ENCODE measurements at regions not wholly inside any gene's neighbourhood (a gene's known extent, or its start where the extent isn't known, plus 50 kb on each side); places are given as distances from the start of the nearest gene placed in this dataset.
"Not testable (repeated sequence)": the region's sequence is repeated elsewhere in the genome, so short reads cannot be mapped to it uniquely, and the experiment has no call there.

DNA sequence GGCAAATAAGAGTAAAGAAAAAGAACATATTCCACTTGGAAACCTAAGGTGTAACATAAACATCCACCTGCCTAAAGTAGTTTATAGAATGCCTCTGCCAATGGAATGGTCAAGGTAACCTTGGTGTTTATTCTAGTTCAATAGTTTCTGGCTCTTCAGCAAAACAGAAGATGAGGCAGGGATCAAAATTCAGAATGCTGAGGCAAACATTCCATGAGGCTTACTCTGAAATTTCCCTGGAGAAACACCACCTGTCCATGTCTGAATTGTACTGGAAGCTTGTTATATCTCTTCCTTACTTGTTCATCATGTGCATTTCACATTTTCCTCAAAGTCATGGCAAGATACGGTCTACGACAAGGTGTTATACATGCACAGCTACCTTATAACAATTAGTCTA is 1862.4 kb upstream of the ACO1 start:
- Histone ChIP-seq H3K4me3 (no peak overlapping the region), H3K4me1 (no peaks in the 10 kb centered on the region), H3K27me3 (no peaks in the 10 kb centered on the region), H3K9me3 (no peaks in the 10 kb centered on the region), H3K36me3 (no peaks in the 10 kb centered on the region), H3K27ac (no peak overlapping the region), H3K9ac (ENCODE audit: low read depth in 2 of 2, low read length in 2 of 2) (no peak overlapping the region)
- intact Hi-C loops (cut with DNase I) = no loop called here
- TF ChIP-seq, protein P1, sequence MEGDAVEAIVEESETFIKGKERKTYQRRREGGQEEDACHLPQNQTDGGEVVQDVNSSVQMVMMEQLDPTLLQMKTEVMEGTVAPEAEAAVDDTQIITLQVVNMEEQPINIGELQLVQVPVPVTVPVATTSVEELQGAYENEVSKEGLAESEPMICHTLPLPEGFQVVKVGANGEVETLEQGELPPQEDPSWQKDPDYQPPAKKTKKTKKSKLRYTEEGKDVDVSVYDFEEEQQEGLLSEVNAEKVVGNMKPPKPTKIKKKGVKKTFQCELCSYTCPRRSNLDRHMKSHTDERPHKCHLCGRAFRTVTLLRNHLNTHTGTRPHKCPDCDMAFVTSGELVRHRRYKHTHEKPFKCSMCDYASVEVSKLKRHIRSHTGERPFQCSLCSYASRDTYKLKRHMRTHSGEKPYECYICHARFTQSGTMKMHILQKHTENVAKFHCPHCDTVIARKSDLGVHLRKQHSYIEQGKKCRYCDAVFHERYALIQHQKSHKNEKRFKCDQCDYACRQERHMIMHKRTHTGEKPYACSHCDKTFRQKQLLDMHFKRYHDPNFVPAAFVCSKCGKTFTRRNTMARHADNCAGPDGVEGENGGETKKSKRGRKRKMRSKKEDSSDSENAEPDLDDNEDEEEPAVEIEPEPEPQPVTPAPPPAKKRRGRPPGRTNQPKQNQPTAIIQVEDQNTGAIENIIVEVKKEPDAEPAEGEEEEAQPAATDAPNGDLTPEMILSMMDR (IDR thresholded peaks at IDR 0.05) = no peak
- no peak for DNase-seq

DNA sequence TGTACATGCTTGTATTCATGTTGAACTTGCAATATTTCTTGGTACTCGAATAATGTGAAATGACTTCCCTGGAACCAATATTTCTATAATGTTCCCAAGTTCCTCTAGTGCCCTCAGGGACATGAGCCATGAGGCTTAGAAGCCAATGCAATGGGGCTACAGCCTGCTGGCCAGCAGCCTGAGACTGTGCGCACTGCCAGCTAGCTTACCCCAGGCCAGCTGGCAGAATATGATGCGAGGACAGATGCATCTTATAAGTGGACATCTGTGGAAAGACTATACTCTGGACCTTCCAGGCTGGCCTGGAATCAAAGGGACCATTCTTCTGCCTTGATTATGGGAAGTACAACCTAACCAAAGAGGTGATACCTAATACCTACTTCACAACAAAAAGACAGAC is 1862.0 kb upstream of the ACO1 start:
- TF ChIP-seq, protein P1 (IDR thresholded peaks at IDR 0.05) = no peak
- Histone ChIP-seq H3K36me3 (no peaks in the 10 kb centered on the region), H3K9me3 (no peaks in the 10 kb centered on the region), H3K27me3 (no peaks in the 10 kb centered on the region), H3K27ac (no peak overlapping the region), H3K4me1 (no peaks in the 10 kb centered on the region), H3K9ac (ENCODE audit: low read depth in 2 of 2, low read length in 2 of 2) (no peak overlapping the region), H3K4me3 (no peak overlapping the region)
- DNase-seq = no peak
- intact Hi-C loops (cut with DNase I) = no loop called here

DNA sequence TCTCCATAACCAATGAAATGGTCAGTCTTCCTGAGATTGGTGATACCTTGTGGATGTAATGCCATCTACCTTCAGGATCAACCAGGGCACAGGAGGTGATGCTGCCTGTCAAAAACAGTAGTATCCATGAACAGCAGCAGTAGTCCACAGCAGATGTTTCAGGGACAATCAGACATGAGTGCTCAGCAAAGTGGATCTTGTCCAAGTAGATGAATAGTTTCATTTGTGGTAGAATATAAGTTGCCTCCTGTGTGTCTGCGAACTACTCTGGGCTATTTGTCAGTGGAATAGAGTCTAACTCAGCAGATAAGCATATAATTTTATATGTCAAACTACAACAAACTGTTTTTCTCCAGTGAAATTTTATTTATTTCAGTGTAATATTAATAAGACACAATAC is 1860.1 kb upstream of the ACO1 start:
- Histone ChIP-seq H3K4me1 (no peaks in the 10 kb centered on the region), H3K4me3 (no peak overlapping the region), H3K9ac (ENCODE audit: low read depth in 2 of 2, low read length in 2 of 2) (no peak overlapping the region), H3K27me3 (no peaks in the 10 kb centered on the region), H3K9me3 (no peaks in the 10 kb centered on the region), H3K36me3 (no peaks in the 10 kb centered on the region), H3K27ac (no peak overlapping the region)
- DNase-seq = no peak
- intact Hi-C loops (cut with DNase I) = no loop called here
- TF ChIP-seq, protein P1 (IDR thresholded peaks at IDR 0.05) = no peak

DNA sequence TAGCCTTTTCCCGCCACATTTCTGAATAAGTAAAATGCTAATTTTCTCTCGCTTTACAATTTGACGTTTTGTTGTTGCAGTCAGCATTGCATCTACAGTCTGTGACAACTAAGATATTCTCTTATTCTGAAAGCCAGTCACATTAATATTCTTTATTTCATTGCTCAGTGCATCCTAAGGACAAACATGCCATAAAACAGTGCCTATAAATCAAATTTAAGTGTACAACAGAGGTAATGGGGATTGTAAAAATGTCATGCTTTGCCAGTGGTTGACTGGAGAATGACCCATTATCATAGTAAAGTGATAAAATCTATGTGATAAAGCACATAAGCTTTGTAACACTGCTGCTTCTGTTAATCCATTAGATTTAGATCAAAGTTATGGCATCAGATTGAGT is 1850.0 kb upstream of the ACO1 start:
- DNase-seq = no peak
- Histone ChIP-seq H3K36me3 (no peaks in the 10 kb centered on the region), H3K4me3 (no peak overlapping the region), H3K27me3 (no peaks in the 10 kb centered on the region), H3K9ac (ENCODE audit: low read depth in 2 of 2, low read length in 2 of 2) (no peak overlapping the region), H3K4me1 (no peaks in the 10 kb centered on the region), H3K9me3 (no peaks in the 10 kb centered on the region), H3K27ac (no peak overlapping the region)
- intact Hi-C loops (cut with DNase I) = no loop called here
- TF ChIP-seq, protein P1 (IDR thresholded peaks at IDR 0.05) = no peak

DNA sequence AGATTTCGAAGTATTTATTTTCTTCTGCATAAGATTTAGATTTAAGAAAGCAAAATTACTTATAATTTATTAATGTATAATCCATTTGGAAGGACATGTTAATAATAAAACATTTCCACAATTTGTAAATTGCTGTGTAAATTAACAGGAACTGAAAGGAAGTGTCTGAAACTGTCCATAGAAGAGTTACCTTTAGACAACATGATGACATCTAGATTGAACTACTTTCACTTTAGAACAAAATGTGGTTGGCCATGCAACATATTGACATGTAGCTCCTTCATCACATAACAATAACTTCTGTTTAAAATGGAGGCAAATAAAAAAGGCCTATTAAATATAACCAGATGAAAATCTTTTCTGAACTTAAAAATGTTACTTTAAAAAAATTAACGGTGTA is 1849.5 kb upstream of the ACO1 start:
- Histone ChIP-seq H3K9ac (ENCODE audit: low read depth in 2 of 2, low read length in 2 of 2) (no peak overlapping the region), H3K9me3 (no peaks in the 10 kb centered on the region), H3K27ac (no peak overlapping the region), H3K36me3 (no peaks in the 10 kb centered on the region), H3K4me3 (no peak overlapping the region), H3K27me3 (no peaks in the 10 kb centered on the region), H3K4me1 (no peaks in the 10 kb centered on the region)
- TF ChIP-seq, protein P1 (IDR thresholded peaks at IDR 0.05) = no peak
- no peak for DNase-seq
- intact Hi-C loops (cut with DNase I) = no loop called here

DNA sequence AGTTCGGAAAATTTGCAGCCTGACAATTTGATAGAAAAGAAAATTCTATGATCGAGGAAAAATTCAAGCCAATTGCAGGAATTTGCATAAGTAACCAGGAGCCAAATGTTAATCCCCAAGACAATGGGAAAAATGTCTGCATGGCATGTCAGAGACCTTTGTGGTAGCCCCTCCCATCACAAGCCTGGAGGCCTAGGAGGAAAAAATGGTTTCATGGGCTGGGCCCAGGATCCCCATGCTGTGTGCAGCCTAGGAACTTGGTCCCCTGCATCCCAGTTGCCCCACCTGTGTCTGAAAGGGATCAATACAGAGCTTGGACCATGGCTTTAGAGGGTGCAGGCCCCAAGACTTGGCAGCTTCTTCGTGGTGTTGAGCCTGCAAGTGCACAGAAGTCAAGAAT is 1847.9 kb upstream of the ACO1 start:
- H3K27me3 ChIP-seq = no peaks in the 10 kb centered on the region
- no peak overlapping the region for H3K4me3 ChIP-seq
- TF ChIP-seq, protein P1 (IDR thresholded peaks at IDR 0.05) = no peak
- H3K9me3 ChIP-seq = no peaks in the 10 kb centered on the region
- no peak for DNase-seq
- no peak overlapping the region for H3K27ac ChIP-seq
- H3K9ac ChIP-seq (ENCODE audit: low read depth in 2 of 2, low read length in 2 of 2) = no peak overlapping the region
- no peaks in the 10 kb centered on the region for H3K36me3 ChIP-seq
- H3K4me1 ChIP-seq = no peaks in the 10 kb centered on the region
- intact Hi-C loops (cut with DNase I) = no loop called here

DNA sequence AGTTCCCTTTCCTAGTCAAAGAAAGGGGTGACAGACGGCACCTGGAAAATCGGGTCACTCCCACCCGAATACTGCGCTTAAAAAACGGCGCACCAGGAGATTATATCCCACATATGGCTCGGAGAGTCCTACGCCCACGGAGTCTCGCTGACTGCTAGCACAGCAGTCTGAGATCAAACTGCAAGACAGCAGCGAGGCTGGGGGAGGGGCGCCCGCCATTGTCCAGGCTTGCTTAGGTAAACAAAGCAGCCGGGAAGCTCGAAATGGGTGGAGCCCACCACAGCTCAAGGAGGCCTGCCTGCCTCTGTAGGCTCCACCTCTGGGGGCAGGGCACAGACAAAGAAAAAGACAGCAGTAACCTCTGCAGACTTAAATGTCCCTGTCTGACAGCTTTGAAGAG is 1844.7 kb upstream of the ACO1 start:
- DNase-seq; H3K36me3 ChIP-seq; H3K9ac ChIP-seq (ENCODE audit: low read depth in 2 of 2, low read length in 2 of 2); H3K27me3 ChIP-seq; H3K4me3 ChIP-seq; H3K4me1 ChIP-seq; H3K27ac ChIP-seq; intact Hi-C loops (cut with DNase I); H3K9me3 ChIP-seq: not testable (repeated sequence)
